ENCODE measurements at regions not wholly inside any gene's neighbourhood (a gene's known extent, or its start where the extent isn't known, plus 50 kb on each side); places are given as distances from the start of the nearest gene placed in this dataset.
A peak's percentile ranks its signal among the peaks of the same experiment; 100 is the strongest.

- no peak overlapping the region for H3K4me3 ChIP-seq (ENCODE audit: low read length in 2 of 2)
- no peaks in the 10 kb centered on the region for H3K9me3 ChIP-seq (ENCODE audit: control insufficient read depth in 2 of 2, low read length in 2 of 2)
- H3K4me1 ChIP-seq (ENCODE audit: control insufficient read depth, insufficient read depth, low read length), result no peaks in the 10 kb centered on the region
- H3K27ac ChIP-seq (ENCODE audit: low read length), result no peak overlapping the region
- H3K9ac ChIP-seq (ENCODE audit: low read length in 2 of 2), result no peak overlapping the region
- H3K36me3 ChIP-seq (ENCODE audit: control insufficient read depth in 2 of 2, insufficient read depth in 2 of 2, low read length in 2 of 2), result no peaks in the 10 kb centered on the region
- peaks cover 0 to 6% of the 10 kb centered on the region in 2 donors for H3K27me3 ChIP-seq (ENCODE audit: control insufficient read depth in 1 of 2, insufficient read depth in 2 of 2, low read length in 2 of 2)
These were observed 73.9 kb upstream of the CAPRIN2 start for GRCh38 chr12:30828686-30829085.

GRCh38 chr12:30827101-30828066 is 72.6 kb upstream of the CAPRIN2 start:
- Histone ChIP-seq H3K9ac (ENCODE audit: low read length in 2 of 2) (no peak overlapping the region), H3K36me3 (ENCODE audit: control insufficient read depth in 2 of 2, insufficient read depth in 2 of 2, low read length in 2 of 2) (no peaks in the 10 kb centered on the region), H3K4me1 (ENCODE audit: control insufficient read depth, insufficient read depth, low read length) (peaks cover 6% of the 10 kb centered on the region), H3K27ac (ENCODE audit: low read length) (no peak overlapping the region), H3K9me3 (ENCODE audit: control insufficient read depth in 2 of 2, low read length in 2 of 2) (no peaks in the 10 kb centered on the region), H3K27me3 (ENCODE audit: control insufficient read depth in 1 of 2, insufficient read depth in 2 of 2, low read length in 2 of 2) (peaks cover 0 to 5% of the 10 kb centered on the region in 2 donors), H3K4me3 (ENCODE audit: low read length in 2 of 2) (no peak overlapping the region)

- no peaks in the 10 kb centered on the region for H3K9me3 ChIP-seq (ENCODE audit: control insufficient read depth in 2 of 2, low read length in 2 of 2)
- no peaks in the 10 kb centered on the region for H3K36me3 ChIP-seq (ENCODE audit: control insufficient read depth in 2 of 2, insufficient read depth in 2 of 2, low read length in 2 of 2)
- peaks cover 0 to 2% of the 10 kb centered on the region in 2 donors for H3K27me3 ChIP-seq (ENCODE audit: control insufficient read depth in 1 of 2, insufficient read depth in 2 of 2, low read length in 2 of 2)
These were observed 71.5 kb upstream of the CAPRIN2 start for GRCh38 chr12:30826276-30826675.

GRCh38 chr12:30825341-30825740 is 70.6 kb upstream of the CAPRIN2 start:
- Histone ChIP-seq H3K4me1 (ENCODE audit: control insufficient read depth, insufficient read depth, low read length) (peaks cover 10% of the 10 kb centered on the region), H3K4me3 (ENCODE audit: low read length in 2 of 2) (no peak overlapping the region), H3K27me3 (ENCODE audit: control insufficient read depth in 1 of 2, insufficient read depth in 2 of 2, low read length in 2 of 2) (peaks cover 0 to 2% of the 10 kb centered on the region in 2 donors), H3K9me3 (ENCODE audit: control insufficient read depth in 2 of 2, low read length in 2 of 2) (no peaks in the 10 kb centered on the region), H3K36me3 (ENCODE audit: control insufficient read depth in 2 of 2, insufficient read depth in 2 of 2, low read length in 2 of 2) (no peaks in the 10 kb centered on the region), H3K9ac (ENCODE audit: low read length in 2 of 2) (no peak overlapping the region), H3K27ac (ENCODE audit: low read length) (no peak overlapping the region)

More at GRCh38 chr12:30826276-30826675, 71.5 kb upstream of the CAPRIN2 start:
- Histone ChIP-seq H3K4me1 (ENCODE audit: control insufficient read depth, insufficient read depth, low read length) (peaks cover 10% of the 10 kb centered on the region), H3K4me3 (ENCODE audit: low read length in 2 of 2) (no peak overlapping the region), H3K9ac (ENCODE audit: low read length in 2 of 2) (no peak overlapping the region), H3K27ac (ENCODE audit: low read length) (no peak overlapping the region)

GRCh38 chr12:30824311-30824710 is 69.6 kb upstream of the CAPRIN2 start:
- no peak overlapping the region for H3K9ac ChIP-seq (ENCODE audit: low read length in 2 of 2)
- H3K36me3 ChIP-seq (ENCODE audit: control insufficient read depth in 2 of 2, insufficient read depth in 2 of 2, low read length in 2 of 2), result no peaks in the 10 kb centered on the region
- H3K9me3 ChIP-seq (ENCODE audit: control insufficient read depth in 2 of 2, low read length in 2 of 2), result no peaks in the 10 kb centered on the region
- peaks cover 10% of the 10 kb centered on the region for H3K4me1 ChIP-seq (ENCODE audit: control insufficient read depth, insufficient read depth, low read length)
- no peaks in the 10 kb centered on the region for H3K27me3 ChIP-seq (ENCODE audit: control insufficient read depth in 1 of 2, insufficient read depth in 2 of 2, low read length in 2 of 2)
- no peak overlapping the region for H3K4me3 ChIP-seq (ENCODE audit: low read length in 2 of 2)
- no peak overlapping the region for H3K27ac ChIP-seq (ENCODE audit: low read length)

GRCh38 chr12:30823764-30824163 is 69.0 kb upstream of the CAPRIN2 start:
- Histone ChIP-seq H3K9me3 (ENCODE audit: control insufficient read depth in 2 of 2, low read length in 2 of 2) (no peaks in the 10 kb centered on the region), H3K27me3 (ENCODE audit: control insufficient read depth in 1 of 2, insufficient read depth in 2 of 2, low read length in 2 of 2) (no peaks in the 10 kb centered on the region), H3K36me3 (ENCODE audit: control insufficient read depth in 2 of 2, insufficient read depth in 2 of 2, low read length in 2 of 2) (no peaks in the 10 kb centered on the region), H3K4me3 (ENCODE audit: low read length in 2 of 2) (peak overlapping the region in 1 of 2 donors; percentile 71), H3K4me1 (ENCODE audit: control insufficient read depth, insufficient read depth, low read length) (peaks cover 10% of the 10 kb centered on the region), H3K27ac (ENCODE audit: low read length) (no peak overlapping the region), H3K9ac (ENCODE audit: low read length in 2 of 2) (no peak overlapping the region)

GRCh38 chr12:30823156-30823699 is 68.5 kb upstream of the CAPRIN2 start:
- Histone ChIP-seq H3K36me3 (ENCODE audit: control insufficient read depth in 2 of 2, insufficient read depth in 2 of 2, low read length in 2 of 2) (no peaks in the 10 kb centered on the region), H3K27ac (ENCODE audit: low read length) (no peak overlapping the region), H3K4me1 (ENCODE audit: control insufficient read depth, insufficient read depth, low read length) (peaks cover 10% of the 10 kb centered on the region), H3K27me3 (ENCODE audit: control insufficient read depth in 1 of 2, insufficient read depth in 2 of 2, low read length in 2 of 2) (no peaks in the 10 kb centered on the region), H3K9me3 (ENCODE audit: control insufficient read depth in 2 of 2, low read length in 2 of 2) (no peaks in the 10 kb centered on the region), H3K4me3 (ENCODE audit: low read length in 2 of 2) (peak overlapping the region; percentile 70 to 71), H3K9ac (ENCODE audit: low read length in 2 of 2) (peak overlapping the region; percentile 58 to 60)

GRCh38 chr12:30822385-30823155 is 67.8 kb upstream of the CAPRIN2 start:
- Histone ChIP-seq H3K9ac (ENCODE audit: low read length in 2 of 2) (peak overlapping the region; percentile 58 to 60), H3K36me3 (ENCODE audit: control insufficient read depth in 2 of 2, insufficient read depth in 2 of 2, low read length in 2 of 2) (no peaks in the 10 kb centered on the region), H3K4me1 (ENCODE audit: control insufficient read depth, insufficient read depth, low read length) (peaks cover 10% of the 10 kb centered on the region), H3K27me3 (ENCODE audit: control insufficient read depth in 1 of 2, insufficient read depth in 2 of 2, low read length in 2 of 2) (no peaks in the 10 kb centered on the region), H3K4me3 (ENCODE audit: low read length in 2 of 2) (peak overlapping the region; percentile 70 to 71), H3K27ac (ENCODE audit: low read length) (no peak overlapping the region), H3K9me3 (ENCODE audit: control insufficient read depth in 2 of 2, low read length in 2 of 2) (no peaks in the 10 kb centered on the region)

GRCh38 chr12:30820406-30820946 is 65.7 kb upstream of the CAPRIN2 start:
- no peaks in the 10 kb centered on the region for H3K9me3 ChIP-seq (ENCODE audit: control insufficient read depth in 2 of 2, low read length in 2 of 2)
- no peak overlapping the region for H3K9ac ChIP-seq (ENCODE audit: low read length in 2 of 2)
- H3K4me1 ChIP-seq (ENCODE audit: control insufficient read depth, insufficient read depth, low read length), result peaks cover 10% of the 10 kb centered on the region
- H3K27me3 ChIP-seq (ENCODE audit: control insufficient read depth in 1 of 2, insufficient read depth in 2 of 2, low read length in 2 of 2), result no peaks in the 10 kb centered on the region
- H3K27ac ChIP-seq (ENCODE audit: low read length), result no peak overlapping the region
- H3K36me3 ChIP-seq (ENCODE audit: control insufficient read depth in 2 of 2, insufficient read depth in 2 of 2, low read length in 2 of 2), result no peaks in the 10 kb centered on the region
- H3K4me3 ChIP-seq (ENCODE audit: low read length in 2 of 2), result no peak overlapping the region

- Histone ChIP-seq H3K4me1 (ENCODE audit: control insufficient read depth, insufficient read depth, low read length) (peaks cover 10% of the 10 kb centered on the region), H3K9me3 (ENCODE audit: control insufficient read depth in 2 of 2, low read length in 2 of 2) (no peaks in the 10 kb centered on the region), H3K4me3 (ENCODE audit: low read length in 2 of 2) (no peak overlapping the region), H3K27me3 (ENCODE audit: control insufficient read depth in 1 of 2, insufficient read depth in 2 of 2, low read length in 2 of 2) (no peaks in the 10 kb centered on the region), H3K27ac (ENCODE audit: low read length) (no peak overlapping the region), H3K9ac (ENCODE audit: low read length in 2 of 2) (no peak overlapping the region), H3K36me3 (ENCODE audit: control insufficient read depth in 2 of 2, insufficient read depth in 2 of 2, low read length in 2 of 2) (no peaks in the 10 kb centered on the region)
These were observed 63.8 kb upstream of the CAPRIN2 start for GRCh38 chr12:30818562-30818961.
